Ectodermal cell (in vitro differentiated cells): ENCODE measurements at regions not wholly inside any gene's neighbourhood (a gene's known extent, or its start where the extent isn't known, plus 50 kb on each side); places are given as distances from the start of the nearest gene placed in this dataset.

Experiments
- H3K27ac ChIP-seq: 2 replicates; pipeline ENCODE4 v1.7.0; 2013; ENCODE audit warnings: mild to moderate bottlenecking, low read depth, low read length; ENCODE audit not compliant: insufficient read depth, poor library complexity, severe bottlenecking
- H3K27me3 ChIP-seq: 2 replicates; pipeline ENCODE4 v1.7.0; 2013; ENCODE audit warnings: mild to moderate bottlenecking, low read length; ENCODE audit not compliant: insufficient read depth, control insufficient read depth, poor library complexity, severe bottlenecking
- H3K36me3 ChIP-seq: one replicate; pipeline ENCODE4 v1.7.0; 2013; ENCODE audit warnings: low read length; ENCODE audit not compliant: control insufficient read depth, insufficient read depth
- H3K4me1 ChIP-seq: one replicate; pipeline ENCODE4 v1.7.0; 2013; ENCODE audit warnings: low read length; ENCODE audit not compliant: control insufficient read depth, insufficient read depth
- H3K4me3 ChIP-seq: 2 replicates; pipeline ENCODE4 v1.7.0; 2013; ENCODE audit warnings: low read depth, low read length, control low read depth; ENCODE audit not compliant: insufficient read depth
- H3K9me3 ChIP-seq: 2 replicates; pipeline ENCODE4 v1.7.0; 2013; ENCODE audit warnings: mild to moderate bottlenecking, low read length, moderate library complexity; ENCODE audit not compliant: control insufficient read depth
- WGBS, 2 experiments: methylation state at CpG; one replicate each; pipeline ENCODE4 v1.1.7; 2013; ENCODE audit warnings: missing lambda C conversion rate in 2 of 2; 5-methylcytosine and 5-hydroxymethylcytosine counted together

GRCh38 chr10:31173752-31174151 is 142.1 kb upstream of the ZNF438 start:
- Histone ChIP-seq H3K4me3 (no peak overlapping the region), H3K36me3 (no peaks in the 10 kb centered on the region), H3K4me1 (no peaks in the 10 kb centered on the region), H3K9me3 (no peaks in the 10 kb centered on the region), H3K27ac (no peak overlapping the region), H3K27me3 (no peaks in the 10 kb centered on the region)
- 91 to 98% methylated on average over 5 of the region's 5 CpGs for WGBS, 2 experiments

DNA sequence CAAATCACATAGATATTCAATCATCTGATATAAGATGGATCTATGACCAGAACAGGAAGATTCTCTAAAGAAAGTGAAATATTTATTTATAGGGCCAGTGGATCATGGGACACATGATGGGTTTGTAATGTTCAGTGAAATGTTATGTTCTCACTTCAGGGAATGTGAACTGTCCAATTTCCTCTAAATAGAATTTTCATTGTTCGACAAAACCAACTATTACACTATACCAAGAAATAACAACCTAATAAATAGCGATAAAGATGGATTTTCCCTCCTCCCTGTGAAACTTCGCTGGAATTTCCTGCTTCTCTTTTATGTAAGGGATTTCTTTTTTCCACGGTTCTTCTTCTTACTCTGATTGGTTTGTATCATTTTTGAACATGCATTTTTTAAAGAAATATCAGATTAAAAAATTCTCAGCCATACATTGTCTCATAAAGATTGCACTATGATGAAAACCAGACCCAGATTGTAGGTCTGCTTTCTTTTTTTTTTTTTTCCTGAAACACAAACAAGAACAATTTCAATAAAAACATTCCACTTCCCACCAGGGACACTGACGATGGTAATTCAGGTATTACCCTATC is 139.8 kb upstream of the ZEB1 start:
- no peak overlapping the region for H3K27ac ChIP-seq
- no peaks in the 10 kb centered on the region for H3K9me3 ChIP-seq
- 91 to 93% methylated on average over 4 of the region's 5 CpGs for WGBS, 2 experiments
- H3K27me3 ChIP-seq = no peaks in the 10 kb centered on the region
- no peak overlapping the region for H3K4me3 ChIP-seq
- no peaks in the 10 kb centered on the region for H3K36me3 ChIP-seq
- H3K4me1 ChIP-seq = no peaks in the 10 kb centered on the region

GRCh38 chr10:31186225-31187000 is 132.6 kb upstream of the ZEB1 start:
- peak overlapping the region; percentile 81 for H3K27ac ChIP-seq
- H3K36me3 ChIP-seq = no peaks in the 10 kb centered on the region
- no peaks in the 10 kb centered on the region for H3K9me3 ChIP-seq
- no peak overlapping the region for H3K4me3 ChIP-seq
- WGBS, 2 experiments = 84 to 87% methylated on average over 7 of the region's 7 CpGs
- no peaks in the 10 kb centered on the region for H3K27me3 ChIP-seq
- peaks cover 4% of the 10 kb centered on the region for H3K4me1 ChIP-seq

- peak overlapping the region; percentile 19 for H3K27ac ChIP-seq
- H3K27me3 ChIP-seq = no peaks in the 10 kb centered on the region
- H3K4me3 ChIP-seq = no peak overlapping the region
- 94 to 98% methylated on average over 1 to 2 of the region's 2 CpGs for WGBS, 2 experiments
- peaks cover 4% of the 10 kb centered on the region for H3K4me1 ChIP-seq
- no peaks in the 10 kb centered on the region for H3K9me3 ChIP-seq
- H3K36me3 ChIP-seq = no peaks in the 10 kb centered on the region
Observed at GRCh38 chr10:31187182-31187581, 131.8 kb upstream of the ZEB1 start.

GRCh38 chr10:31187607-31188210 is 131.3 kb upstream of the ZEB1 start:
- Histone ChIP-seq H3K36me3 (no peaks in the 10 kb centered on the region), H3K27me3 (no peaks in the 10 kb centered on the region), H3K27ac (no peak overlapping the region), H3K4me1 (peaks cover 4% of the 10 kb centered on the region), H3K4me3 (no peak overlapping the region), H3K9me3 (no peaks in the 10 kb centered on the region)
- 94% methylated on average over 14 of the region's 14 CpGs for WGBS, 2 experiments

DNA sequence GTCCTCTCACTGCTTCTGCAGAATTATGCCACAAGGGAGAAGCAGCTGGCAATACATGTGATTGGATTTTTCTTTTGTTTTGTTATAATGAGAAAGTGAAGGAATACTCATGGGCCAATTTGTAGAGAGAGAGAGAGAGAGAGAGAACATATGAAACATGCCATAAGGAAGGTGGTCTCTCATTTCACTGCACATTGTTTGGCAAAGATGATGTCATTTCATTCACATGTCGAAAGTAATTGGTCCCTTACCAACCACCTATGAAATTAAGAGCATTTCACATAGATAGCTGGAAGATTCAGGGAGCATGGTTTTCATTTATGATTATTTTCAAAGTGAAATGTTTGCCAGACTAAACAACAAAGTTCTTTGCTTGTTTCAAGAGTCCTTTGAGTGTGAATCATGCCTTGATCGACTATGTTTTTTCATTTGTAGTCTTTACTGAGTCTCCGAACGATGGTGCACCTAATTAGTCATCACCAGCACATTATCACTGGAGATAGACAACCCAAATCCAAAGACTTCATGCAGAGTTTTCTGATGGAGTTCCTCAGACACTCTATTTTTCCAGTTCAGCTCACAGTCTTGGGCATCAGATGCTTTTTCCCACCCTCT is 130.1 kb upstream of the ZEB1 start:
- no peaks in the 10 kb centered on the region for H3K9me3 ChIP-seq
- peaks cover 4% of the 10 kb centered on the region for H3K4me1 ChIP-seq
- H3K36me3 ChIP-seq = no peaks in the 10 kb centered on the region
- H3K27ac ChIP-seq = no peak overlapping the region
- no peak overlapping the region for H3K4me3 ChIP-seq
- WGBS, 2 experiments = 89 to 91% methylated on average over 4 of the region's 4 CpGs
- H3K27me3 ChIP-seq = no peaks in the 10 kb centered on the region

- Histone ChIP-seq H3K4me1 (peaks cover 4% of the 10 kb centered on the region), H3K27ac (no peak overlapping the region), H3K4me3 (no peak overlapping the region), H3K27me3 (no peaks in the 10 kb centered on the region), H3K9me3 (no peaks in the 10 kb centered on the region), H3K36me3 (no peaks in the 10 kb centered on the region)
- WGBS, 2 experiments = 95 to 96% methylated on average over 1 to 2 of the region's 2 CpGs
Observed at GRCh38 chr10:31190488-31190887, 128.5 kb upstream of the ZEB1 start.

- Histone ChIP-seq H3K27ac (no peak overlapping the region), H3K9me3 (no peaks in the 10 kb centered on the region), H3K4me1 (peaks cover 4% of the 10 kb centered on the region), H3K36me3 (no peaks in the 10 kb centered on the region), H3K4me3 (no peak overlapping the region), H3K27me3 (no peaks in the 10 kb centered on the region)
- WGBS, 2 experiments = 95 to 97% methylated on average over 6 of the region's 6 CpGs
Observed at GRCh38 chr10:31192475-31192874, 126.5 kb upstream of the ZEB1 start.

DNA sequence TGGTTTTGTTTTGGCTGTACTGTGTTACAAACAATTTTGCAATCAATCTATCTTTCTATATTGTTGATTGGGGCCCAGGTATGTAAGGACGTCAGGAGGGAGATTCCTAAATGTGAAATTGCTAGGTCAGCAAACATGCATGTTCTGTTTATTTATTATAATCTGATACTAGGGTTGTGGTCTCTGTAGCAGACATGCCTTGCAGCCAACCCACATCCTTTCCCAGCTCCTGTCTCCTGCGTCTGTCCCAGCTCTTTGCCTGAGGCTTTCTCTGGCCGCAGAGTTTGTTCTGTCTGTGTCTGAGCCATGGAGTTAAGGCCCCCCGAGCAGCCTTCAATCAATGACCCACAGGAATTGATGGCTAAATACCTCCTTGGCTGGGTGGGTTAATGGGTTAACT is 124.0 kb upstream of the ZEB1 start:
- H3K4me3 ChIP-seq = no peak overlapping the region
- H3K27me3 ChIP-seq = no peaks in the 10 kb centered on the region
- 82 to 85% methylated on average over 4 of the region's 4 CpGs for WGBS, 2 experiments
- H3K27ac ChIP-seq = no peak overlapping the region
- no peaks in the 10 kb centered on the region for H3K36me3 ChIP-seq
- no peaks in the 10 kb centered on the region for H3K9me3 ChIP-seq
- H3K4me1 ChIP-seq = no peaks in the 10 kb centered on the region

- 88 to 95% methylated on average over 5 of the region's 5 CpGs for WGBS, 2 experiments
- H3K4me1 ChIP-seq = no peaks in the 10 kb centered on the region
Observed at GRCh38 chr10:31197886-31198285, 121.1 kb upstream of the ZEB1 start.

More at GRCh38 chr10:31197886-31198285, 121.1 kb upstream of the ZEB1 start:
- Histone ChIP-seq H3K4me3 (no peak overlapping the region), H3K36me3 (no peaks in the 10 kb centered on the region), H3K9me3 (no peaks in the 10 kb centered on the region), H3K27me3 (no peaks in the 10 kb centered on the region), H3K27ac (no peak overlapping the region)
